Sigmoid colon (tissue), 4 donors: ENCODE measurements at regions not wholly inside any gene's neighbourhood (a gene's known extent, or its start where the extent isn't known, plus 50 kb on each side); places are given as distances from the start of the nearest gene placed in this dataset.

ENCODE experiments used
- CTCF ChIP-seq, 4 experiments: fragments of 450-650 bp in 3 of 4; fragments of 200-600 bp in 1 of 4; IDR thresholded peaks; one replicate each; pipeline ENCODE4 v1.5.1; 2016 to 2019; ENCODE audit warnings: antibody characterized with exemption in 4 of 4, mild to moderate bottlenecking in 3 of 4, moderate library complexity in 2 of 4
- EP300 ChIP-seq, 4 donors: sonication (generic); formaldehyde crosslinking; IDR thresholded peaks; one replicate each; pipeline ENCODE4 v1.6.1; 2017; ENCODE audit warnings: antibody characterized with exemption in 4 of 4
- POLR2A ChIP-seq, 2 donors: fragments of 450-650 bp; IDR thresholded peaks; one replicate each; pipeline ENCODE4 v1.6.1; 2016; ENCODE audit warnings: antibody characterized with exemption in 2 of 2, mild to moderate bottlenecking in 2 of 2, moderate library complexity in 2 of 2
- POLR2AphosphoS5 ChIP-seq, 4 donors: sonication (generic); formaldehyde crosslinking; IDR thresholded peaks; one replicate each; pipeline ENCODE4 v1.6.1; 2017; ENCODE audit warnings: antibody characterized with exemption in 4 of 4

DNA sequence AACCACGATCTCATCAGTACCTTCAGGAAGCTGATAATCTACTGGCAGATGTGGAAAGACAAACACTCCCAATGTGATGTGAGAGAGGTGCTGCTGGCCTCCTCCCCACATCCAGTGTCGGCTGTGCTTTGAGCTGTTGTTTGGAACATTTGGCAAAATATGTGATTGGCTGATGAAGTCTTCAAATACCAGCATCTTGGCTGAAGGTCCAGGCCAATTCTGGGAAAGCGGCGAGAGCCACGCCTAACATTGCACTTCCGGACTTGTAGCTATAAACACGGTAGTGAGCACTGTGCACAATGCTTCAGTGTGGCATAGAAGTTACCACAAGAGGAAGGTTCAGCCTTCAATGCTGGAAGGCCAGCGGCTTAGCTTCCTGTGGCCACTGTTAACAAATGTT, 198.8 kb downstream of the DCDC2C start:
- no peak for TF ChIP-seq POLR2A (IDR thresholded peaks at IDR 0.05)
- TF ChIP-seq CTCF (IDR thresholded peaks at IDR 0.05), result no peak
- TF ChIP-seq POLR2AphosphoS5 (IDR thresholded peaks at IDR 0.05), result no peak
- no peak for TF ChIP-seq EP300 (IDR thresholded peaks at IDR 0.05)
